PFSK-1 (cell line): ENCODE measurements at regions not wholly inside any gene's neighbourhood (a gene's known extent, or its start where the extent isn't known, plus 50 kb on each side); places are given as distances from the start of the nearest gene placed in this dataset.

ENCODE experiments used
- POLR2AphosphoS5 ChIP-seq: IDR thresholded peaks from 2 replicates; pipeline ENCODE4 v1.6.1; 2012; ENCODE audit warnings: low read depth, mild to moderate bottlenecking, control low read depth, low read length, moderate library complexity
- REST ChIP-seq, 2 experiments: IDR thresholded peaks; 2 replicates each; pipeline versions ENCODE4 v1.6.1 to v1.8.0; 2011 to 2012; ENCODE audit warnings: low read depth in 2 of 2, low read length in 2 of 2, control low read depth in 1 of 2, inconsistent platforms in 1 of 2, mild to moderate bottlenecking in 1 of 2, moderate library complexity in 1 of 2; ENCODE audit not compliant: insufficient read depth in 1 of 2

- no peak for TF ChIP-seq REST (IDR thresholded peaks at IDR 0.05; ENCODE audit: insufficient read depth in 1 of 2, low read depth in 2 of 2, low read length in 2 of 2)
- no peak for TF ChIP-seq POLR2AphosphoS5
Measured at GRCh38 chr7:136726460-136726859, 142.0 kb upstream of the CHRM2 start.
